NCI-H2081 (cell line): ENCODE measurements at regions not wholly inside any gene's neighbourhood (a gene's known extent, or its start where the extent isn't known, plus 50 kb on each side); places are given as distances from the start of the nearest gene placed in this dataset.

Experiments used
- DNase-seq, 2 experiments: peaks; one replicate each; lab custom pipeline; 2025; lab: John Stamatoyannopoulos, UW

DNA sequence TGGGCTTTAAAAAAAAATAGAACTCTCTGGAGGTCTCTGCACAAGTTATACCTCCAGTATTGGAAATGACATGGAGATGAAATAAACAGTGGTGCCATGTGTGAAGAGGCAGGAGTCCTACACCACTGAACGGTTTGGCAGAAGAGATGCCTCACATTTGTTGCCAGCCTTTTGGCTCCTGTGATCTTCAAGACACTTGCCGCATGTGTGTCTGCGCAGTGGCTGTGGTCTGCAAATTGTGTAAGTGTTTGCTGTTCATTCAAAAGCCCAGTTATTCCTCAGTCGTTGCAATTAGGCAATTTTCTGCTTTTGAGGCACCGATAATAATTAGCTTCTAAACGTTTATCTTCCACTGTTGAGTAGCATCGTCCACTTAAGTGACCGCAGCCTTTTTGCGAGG, 319.1 kb downstream of the BRD1 start:
- no peak for DNase-seq

DNA sequence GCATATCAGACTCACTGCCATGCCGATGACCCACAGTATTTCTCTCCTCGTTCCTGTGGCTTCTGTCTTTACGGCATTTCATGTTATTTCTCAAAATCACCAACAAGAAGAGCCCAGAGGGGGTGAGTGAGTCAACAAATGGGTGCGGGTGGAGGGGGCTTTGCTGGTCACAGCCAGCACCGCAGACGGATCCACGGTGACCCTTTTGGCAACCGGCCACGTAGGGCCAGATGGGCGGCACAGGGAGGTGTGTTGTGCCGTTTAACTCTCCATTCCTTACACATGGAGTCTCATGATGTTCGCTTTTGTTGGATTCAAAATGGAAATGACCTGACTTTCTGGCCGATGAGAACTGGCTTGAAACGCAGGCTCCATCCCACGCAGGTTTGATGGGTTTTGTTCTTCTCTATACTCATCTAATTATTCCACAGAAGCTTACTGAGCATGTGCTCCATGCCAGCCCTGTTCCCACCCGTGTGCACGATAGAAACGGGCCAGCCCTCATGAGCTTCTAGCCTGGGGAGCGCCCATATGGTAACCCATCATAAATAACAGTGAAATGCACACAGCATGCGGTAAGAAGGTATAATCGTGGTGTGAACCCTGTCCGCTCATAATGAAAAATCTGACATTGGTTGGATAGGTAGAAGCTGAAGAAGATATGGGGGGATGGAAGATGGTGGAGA, 319.9 kb downstream of the BRD1 start:
- DNase-seq, result no peak

DNA sequence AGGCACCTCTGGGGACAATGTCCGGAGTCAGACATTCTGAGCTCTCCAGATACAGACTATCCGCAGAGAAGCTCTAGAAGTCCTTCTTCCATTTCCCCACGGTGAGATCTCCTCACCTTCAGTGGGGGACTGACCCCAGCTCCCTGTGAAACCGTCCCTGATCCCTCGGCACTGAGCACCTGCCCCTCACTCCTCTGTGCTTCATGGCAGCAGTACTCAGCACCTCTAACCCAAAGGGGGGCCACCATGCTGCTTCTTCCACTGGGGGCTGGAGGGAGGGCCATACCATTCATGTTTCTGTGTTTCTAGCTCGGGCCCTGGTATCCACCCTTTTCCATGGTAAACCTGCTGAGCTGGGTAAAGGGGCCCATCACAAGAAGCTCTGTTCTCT, 321.7 kb downstream of the BRD1 start:
- no peak for DNase-seq

DNA sequence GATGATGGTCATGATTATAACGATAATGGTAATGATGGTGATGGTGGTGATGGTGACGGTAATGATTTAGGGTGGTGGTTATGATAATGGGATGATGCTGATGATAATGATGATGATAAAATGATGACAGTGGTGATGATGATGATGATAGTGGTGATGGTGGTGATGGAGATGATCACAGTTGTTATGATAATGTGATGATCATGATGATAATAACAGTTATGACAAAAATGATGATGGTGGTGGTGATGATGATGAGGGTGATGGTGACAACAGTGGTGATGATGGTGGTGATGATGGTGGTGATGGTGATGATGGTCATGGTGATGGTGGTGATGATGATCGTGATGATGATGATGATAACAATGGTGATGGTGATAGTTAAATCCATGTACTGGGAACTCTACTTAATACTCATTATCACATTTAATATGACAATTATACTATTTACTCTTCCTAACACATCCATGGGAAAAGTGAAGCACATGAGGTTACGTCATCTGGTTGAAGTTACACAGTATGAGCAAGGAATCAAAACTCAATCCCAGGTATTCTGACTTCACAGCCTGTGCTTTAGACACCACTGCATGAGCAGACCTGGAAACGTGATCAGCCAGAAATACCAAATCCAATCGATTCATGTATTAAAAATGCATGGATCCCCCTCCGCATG, 322.2 kb downstream of the BRD1 start:
- no peak for DNase-seq

DNA sequence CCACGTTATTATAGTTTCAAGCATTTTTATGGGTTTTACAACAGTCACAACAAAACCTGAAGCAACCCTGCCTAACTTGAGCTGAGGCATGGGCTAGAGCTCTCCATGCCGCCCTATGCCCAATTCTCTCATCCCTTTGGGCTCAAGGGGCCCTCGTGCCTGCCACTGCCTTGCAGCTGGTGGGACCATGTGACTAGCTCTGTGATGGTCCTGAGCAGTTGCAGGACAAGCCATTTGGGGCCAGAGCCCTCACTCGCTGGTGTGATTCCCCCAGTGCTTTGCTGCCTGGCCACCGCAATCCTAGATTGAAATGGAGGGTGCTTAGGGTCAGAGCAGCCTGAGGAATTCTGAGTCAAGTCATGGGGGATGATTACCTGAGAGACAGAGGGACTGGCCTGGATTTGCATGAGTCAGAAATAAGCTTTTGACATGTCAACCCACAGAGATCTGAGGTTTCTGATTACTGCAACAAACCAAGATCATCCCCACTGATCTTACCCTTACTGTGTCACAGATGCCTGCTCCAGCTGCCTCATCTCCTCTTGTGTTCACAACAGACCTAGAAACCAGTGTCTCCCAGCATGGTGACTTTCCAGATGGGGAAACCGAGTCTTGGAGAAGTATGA, 323.7 kb downstream of the BRD1 start:
- DNase-seq, result no peak

DNA sequence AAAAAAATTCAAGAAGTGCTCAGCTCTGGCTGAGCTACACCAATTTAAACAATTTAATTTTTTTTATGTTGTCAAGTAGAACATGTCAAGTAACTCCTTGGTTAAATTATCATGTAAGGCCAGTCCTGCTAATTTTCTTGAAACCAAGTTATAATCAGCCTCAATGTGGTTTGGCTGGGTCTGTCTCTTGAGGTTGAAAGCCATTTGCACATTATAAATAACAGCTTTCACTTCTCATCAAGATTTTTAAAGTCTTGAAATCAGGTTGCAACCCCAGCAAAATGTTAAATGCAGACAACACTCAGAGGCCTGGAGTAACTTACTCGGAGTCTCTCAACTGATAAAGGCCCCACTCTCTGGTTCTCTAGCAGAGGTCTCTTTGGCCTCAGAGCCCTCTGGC, 324.4 kb downstream of the BRD1 start:
- DNase-seq, result no peak

DNA sequence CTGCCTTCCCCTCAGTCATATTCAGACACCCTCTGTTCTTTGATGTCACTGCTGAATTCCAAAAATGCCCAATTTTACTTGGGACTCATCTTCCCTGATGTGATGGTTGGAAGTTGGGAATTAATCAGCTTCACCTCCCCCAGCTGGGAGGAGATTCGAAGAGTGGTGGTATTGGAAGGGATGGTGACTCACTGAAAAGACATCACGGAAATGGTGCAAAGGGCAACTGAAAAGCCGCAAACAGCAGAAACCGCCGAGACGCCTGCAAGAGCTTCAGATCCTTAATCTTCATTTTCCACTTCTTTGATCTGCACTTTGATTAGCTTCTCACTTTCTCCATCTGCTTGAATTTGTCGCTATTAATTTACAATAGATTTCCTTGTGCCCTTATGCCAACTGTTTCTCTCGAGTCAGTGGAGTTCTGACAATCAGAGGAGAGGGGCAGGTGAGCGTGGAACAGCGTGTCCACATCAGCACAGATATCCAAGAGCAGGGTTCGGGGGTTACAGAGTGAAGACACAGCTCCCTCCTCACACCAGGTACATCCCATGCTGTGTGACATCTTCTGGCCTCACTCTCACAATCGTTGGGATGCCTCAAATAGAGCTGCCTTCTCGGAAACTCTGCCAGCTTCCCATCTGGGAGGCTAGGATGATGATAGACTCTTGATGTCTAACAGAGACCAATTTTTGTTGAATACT, 325.4 kb downstream of the BRD1 start:
- no peak for DNase-seq

DNA sequence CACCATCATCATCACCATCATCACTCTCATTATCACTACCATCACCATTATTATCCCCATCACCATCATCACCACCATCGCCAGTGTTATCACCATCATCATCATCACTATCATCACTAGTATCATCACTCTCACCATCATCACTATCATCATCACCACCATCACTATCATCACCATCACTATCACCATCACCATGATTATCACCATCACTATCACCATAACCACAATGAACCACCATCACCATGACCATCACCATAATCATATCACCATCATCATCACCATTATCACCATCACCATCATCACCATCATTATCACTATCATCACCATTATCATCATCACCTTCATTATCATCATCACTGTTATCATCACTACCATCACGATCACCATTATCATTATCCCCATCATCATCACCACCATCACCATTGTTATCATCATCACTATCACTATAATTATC, 326.7 kb downstream of the BRD1 start:
- no peak for DNase-seq

DNA sequence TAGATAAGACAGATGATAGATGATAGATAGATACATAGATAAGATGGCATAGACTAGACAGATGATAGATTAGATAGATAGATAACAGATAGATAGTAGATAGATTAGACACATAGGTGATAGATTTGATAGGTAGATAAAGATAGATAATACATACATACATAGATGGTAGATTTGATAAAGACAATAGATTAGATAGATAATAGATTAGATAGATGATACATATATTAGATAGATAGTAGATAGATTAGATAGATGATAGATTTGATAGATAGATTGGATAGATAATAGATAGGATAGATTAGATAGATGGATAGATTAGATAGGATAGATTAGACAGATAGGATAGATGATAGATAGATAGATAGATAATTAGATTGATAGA, 327.6 kb downstream of the BRD1 start:
- no peak for DNase-seq

DNA sequence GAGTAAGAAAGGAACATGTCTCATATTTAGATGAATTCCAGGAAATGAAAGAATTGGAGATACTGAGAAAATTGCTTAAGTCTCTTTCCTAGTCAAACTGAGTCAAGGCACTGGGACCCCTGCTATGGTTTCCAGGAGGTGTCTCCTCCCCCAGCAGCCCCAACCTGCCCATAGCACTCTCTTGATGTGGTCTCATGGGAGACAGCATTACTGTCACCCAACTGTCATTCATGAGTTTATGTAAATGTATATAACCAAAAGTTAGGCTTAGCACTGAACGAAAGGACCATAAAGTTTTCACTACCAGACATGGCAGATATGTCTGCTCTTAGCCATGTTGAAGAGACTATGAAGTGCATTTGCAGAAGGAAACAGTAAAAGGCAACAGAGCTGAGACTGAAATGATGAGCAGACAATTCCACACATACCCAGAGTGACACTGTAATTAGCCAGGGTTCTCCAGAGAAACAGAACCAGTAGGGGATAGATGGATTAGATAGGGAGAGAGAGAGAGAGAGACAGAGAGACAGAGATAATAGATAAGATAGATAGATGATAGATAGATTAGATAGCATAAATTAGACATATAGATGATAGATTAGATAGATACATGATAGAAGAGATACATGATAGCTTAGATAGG, 328.1 kb downstream of the BRD1 start:
- DNase-seq, result no peak

DNA sequence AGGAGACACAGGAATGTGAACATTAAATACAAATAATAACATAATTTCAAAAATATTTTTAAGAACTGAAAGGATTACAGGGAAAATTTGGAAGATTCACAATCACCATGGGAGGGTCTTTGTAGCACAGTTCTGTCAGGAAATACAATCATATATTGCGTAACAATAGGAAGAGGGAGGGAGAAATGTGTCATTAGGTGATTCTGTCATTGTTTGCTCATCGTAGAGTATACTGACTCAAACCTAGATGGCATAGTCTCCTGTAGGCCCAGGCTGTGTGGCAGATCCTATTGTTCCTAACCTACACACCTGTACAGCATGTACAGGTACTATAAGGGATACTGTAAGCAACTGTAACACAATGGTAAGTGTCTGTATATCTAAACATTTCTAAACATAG, 330.4 kb downstream of the BRD1 start:
- no peak for DNase-seq

DNA sequence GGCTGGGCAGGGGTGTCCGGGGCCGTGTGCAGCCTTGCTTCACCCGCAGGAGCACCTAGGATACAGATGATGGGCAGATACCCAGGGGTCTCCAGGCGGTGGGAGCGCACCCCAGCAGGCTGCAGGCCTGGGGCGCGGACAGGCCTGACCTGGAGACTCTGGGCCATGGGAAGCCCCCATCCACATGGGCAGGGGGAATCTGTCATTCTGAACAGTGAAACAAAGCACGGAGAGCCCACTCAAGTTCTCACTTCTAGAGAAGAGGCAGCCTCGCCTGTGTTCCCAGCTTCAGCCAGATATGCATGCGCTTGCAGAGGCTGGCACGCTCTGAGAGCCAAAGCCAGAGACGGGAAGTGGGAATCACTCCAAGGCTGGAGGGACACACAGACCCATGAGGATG, 333.1 kb downstream of the BRD1 start:
- DNase-seq, result no peak

DNA sequence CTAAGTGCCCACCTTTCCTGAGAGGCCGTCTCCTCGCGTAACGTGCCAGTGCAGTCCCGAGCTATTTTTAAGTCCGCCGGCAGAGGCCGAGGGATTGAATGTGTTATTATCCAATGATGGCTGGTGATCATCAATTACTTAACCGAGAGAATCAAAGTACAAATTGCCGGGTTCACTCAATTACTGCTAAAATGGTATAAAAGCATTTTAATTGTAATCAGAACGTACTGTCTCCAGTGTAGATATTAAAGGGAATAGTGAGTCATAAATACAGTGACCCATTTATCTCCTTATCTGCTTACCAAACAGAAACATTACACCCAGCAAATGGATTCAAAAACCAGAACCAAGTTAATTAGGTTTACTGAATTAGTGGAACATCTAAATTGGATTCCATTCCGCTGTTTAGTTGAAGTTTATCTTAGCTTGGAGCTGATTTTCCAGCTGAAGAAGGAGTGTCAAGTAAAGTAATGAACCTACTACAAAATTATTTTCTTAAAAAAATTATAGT, 334.9 kb downstream of the BRD1 start:
- no peak for DNase-seq

DNA sequence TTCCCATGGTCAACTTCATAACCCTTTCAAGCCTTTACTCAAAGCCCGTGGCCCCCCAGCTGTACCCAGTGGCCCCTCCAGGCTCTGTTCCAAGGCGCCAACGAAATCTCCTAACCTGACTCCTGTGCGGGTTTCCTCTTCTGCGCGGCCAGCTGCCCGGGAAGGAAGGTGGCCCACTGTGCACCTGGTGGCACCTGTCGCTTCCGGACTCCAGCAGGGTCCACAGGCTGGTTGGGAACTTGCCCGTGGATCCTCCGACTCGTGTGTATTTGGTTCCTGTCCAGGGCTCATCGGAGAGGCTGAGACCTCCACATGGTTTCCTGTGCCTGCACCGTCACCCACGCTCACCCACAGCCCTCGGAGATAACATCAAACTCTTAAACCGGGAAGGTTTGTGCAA, 335.4 kb downstream of the BRD1 start:
- DNase-seq, result no peak

DNA sequence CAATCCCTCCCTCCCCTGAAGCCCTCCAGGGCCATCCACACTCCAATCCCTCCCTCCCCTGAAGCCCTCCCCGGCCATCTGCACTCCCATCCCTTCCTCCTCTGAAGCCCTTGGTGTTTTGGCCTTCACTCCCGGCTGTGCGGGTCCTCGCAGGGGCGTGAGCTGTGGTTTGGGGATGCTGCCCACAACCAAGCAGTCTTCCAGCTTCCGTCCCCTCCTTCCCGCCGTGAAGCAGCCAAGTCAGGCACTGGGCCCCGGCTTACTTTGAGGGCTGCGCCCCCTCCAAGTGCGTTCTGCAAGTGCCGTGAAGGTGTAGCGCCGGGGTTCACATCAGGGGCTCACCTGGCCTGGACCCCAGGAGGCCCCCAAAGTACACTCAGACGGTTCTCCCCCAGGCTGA, 335.9 kb downstream of the BRD1 start:
- no peak for DNase-seq

DNA sequence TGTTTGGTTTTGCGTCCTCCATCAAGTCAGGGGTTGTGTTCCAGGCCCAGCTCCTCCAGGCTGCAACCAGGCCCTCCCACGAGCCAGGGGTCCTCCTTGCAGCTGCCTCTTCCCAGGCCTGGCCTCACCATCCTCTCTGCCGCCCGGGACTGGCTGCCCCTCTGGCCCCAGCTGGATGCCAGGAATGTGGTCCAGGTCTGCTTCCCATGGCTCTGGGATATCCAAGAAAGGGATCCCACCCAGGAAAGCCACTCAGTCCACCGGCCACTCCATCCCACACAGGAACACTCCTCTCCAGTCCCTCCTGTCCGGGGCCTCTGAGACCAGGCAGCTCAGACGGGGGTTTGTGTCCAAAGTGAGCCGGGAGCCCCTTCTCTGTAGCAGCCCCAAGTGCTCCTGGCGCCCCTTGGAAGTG, 336.4 kb downstream of the BRD1 start:
- no peak for DNase-seq

DNA sequence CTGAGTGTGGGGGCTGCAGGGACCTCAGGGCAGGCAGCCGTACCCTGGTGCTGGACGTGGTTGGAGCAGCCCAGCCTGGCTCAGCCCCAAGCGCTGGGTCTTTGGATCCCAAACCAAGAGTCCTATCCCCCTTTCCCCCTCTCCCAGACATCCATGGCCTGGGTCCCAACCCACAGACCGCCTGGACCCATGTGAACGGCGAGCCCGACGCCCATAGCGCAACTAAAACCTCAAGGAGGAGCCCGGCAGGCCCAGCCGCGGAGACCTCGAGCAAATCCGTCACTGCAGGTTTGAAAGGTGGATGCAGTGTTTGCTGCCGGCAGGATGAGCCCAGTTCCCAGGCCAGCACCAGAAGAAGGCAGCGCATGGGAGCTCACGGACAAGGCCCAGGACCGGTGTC, 337.0 kb downstream of the BRD1 start:
- DNase-seq, result no peak

DNA sequence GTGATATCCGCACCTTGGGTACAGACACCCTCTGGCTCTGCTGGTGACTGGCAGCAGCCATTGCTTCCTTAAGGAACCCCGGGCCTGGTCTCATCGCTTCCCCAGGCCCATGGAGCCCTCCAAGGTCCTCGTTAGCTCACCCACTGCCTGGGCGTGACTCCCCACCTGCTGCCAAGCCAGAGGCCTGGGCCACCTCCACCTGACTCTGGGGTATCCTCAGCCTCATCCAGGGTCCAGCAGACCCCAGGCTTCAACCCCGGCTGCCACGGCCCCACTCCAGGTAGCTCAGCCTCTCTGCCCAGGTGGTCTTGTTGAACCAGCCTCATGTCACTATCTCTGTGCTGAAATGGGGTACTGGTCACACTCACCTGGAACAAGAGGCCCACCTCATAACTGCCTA, 337.9 kb downstream of the BRD1 start:
- DNase-seq, result no peak

DNA sequence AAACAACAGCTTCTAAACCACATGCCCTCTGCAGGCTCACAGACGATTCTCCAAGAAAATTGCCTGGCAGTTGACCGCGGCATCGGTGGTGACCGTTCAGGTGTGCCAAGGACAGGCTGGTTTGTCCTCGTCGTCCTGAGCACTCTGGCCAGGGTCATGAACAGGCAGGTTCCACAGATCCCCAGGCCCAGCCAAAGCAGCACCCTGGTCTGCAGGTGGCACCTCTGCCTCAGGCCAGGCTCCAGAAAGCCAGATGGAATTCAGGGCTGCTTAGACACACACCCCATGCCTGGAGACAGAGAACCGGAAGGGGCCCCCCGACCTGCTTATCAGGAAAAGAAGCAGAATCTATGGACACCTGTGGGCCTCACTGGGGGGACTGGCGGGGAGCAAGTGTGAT, 338.7 kb downstream of the BRD1 start:
- no peak for DNase-seq

DNA sequence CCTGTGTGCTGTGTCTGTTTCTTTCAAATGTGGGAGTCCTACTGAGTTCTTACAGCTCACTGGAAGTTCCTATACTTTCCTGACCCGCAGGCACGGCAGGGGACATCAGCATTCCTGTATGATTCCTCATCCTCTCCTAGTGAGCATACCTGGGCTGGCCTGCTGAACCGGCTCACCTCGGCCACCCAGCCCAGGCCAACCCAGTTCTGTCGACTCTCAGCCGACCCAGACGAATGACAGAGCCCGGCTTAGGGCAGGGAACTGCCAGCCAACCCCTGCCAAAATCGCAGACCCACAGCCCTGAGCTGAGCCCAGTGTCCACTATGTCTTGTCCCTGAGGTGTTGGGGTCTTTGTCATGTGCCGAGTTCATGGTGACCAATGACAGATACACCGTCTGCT, 339.7 kb downstream of the BRD1 start:
- DNase-seq, result no peak

DNA sequence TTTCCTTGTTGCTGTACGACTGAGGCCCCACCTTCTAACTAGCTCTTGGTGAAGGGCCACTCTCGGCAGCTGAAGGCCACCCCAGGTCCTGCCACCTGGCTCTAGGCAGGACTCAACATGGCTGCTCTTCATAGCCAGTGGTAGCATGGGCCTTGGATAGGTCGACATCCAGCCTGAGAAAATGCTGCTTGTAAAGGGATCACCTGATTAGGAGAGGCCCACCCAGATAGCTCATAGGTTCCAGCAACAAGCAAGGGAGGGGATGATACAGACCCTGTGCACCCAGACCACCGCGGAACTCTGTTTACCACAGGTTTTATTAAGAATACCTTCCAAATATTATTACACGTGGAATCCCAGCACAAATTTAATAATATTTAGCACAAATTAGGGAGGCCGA, 341.4 kb downstream of the BRD1 start:
- no peak for DNase-seq

DNA sequence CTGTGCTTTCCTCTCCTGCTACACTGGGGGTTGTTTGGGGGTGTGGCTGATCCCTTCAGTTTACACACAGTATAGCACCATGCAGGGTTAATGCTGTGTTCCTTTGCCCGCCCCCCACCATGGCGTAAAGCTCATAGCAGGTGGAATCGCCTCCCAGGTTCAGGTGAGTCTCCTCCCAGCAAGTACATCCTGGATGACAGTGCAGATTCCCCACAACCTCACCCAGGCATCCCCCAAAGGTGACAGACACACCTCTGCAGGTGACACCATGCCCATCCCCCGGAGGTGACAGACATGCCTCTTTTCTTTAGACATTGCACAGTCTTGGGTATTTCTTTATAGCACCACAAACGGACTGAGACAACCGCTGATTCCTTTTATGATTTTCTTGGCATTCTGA, 343.7 kb downstream of the BRD1 start:
- DNase-seq, result no peak
